GM12878 (cell line): ENCODE measurements at regions not wholly inside any gene's neighbourhood (a gene's known extent, or its start where the extent isn't known, plus 50 kb on each side); places are given as distances from the start of the nearest gene placed in this dataset.

Source experiments
- ATAC-seq: fragments of 200-7000 bp; cut with Tn5 transposase; 3 replicates; pipeline ENCODE4 v1.9.1; 2020; ENCODE audit warnings: mild to moderate bottlenecking, moderate library complexity
- BruUV-seq: library from RNA; stranded (reverse); fragments of 400-500 nt; replicated peaks from 2 replicates; lab custom pipeline; 2021; lab: Mats Ljungman, UMichigan
- CTCF ChIA-PET: fragments of 300-600 bp; sonication (Branson Sonifier 250); formaldehyde crosslinking; extraction: SDS; loops from one replicate; lab custom pipeline; 2021; ENCODE audit warnings: inconsistent platforms; lab: Yijun Ruan, JAX
- POLR2A ChIA-PET: fragments of 350-600 bp; formaldehyde crosslinking; extraction: SDS; loops from one replicate; lab custom pipeline; 2021; ENCODE audit warnings: inconsistent platforms; lab: Charles Lee
- RAD21 ChIA-PET: fragments of 300-600 bp; sonication (Branson Sonifier 250); formaldehyde crosslinking; loops from one replicate; lab custom pipeline; 2023; ENCODE audit warnings: antibody characterized with exemption; ENCODE audit not compliant: unreplicated experiment; lab: Charles Lee
- SMC1A ChIA-PET: fragments of 300-600 bp; sonication (Branson Sonifier 250); formaldehyde crosslinking; loops from one replicate; lab custom pipeline; 2023; ENCODE audit not compliant: unreplicated experiment, uncharacterized antibody; lab: Charles Lee
- DNase-seq: peaks from one replicate; pipeline ENCODE4 v3.0.0-alpha.2; 2011; ENCODE audit warnings: low read depth, low spot score
- FAIRE-seq: peaks from 3 replicates; lab custom pipeline; 2011; peaks lifted over from hg19 to GRCh38; lab: Jason Lieb, UNC
- H2AFZ ChIP-seq: 2 replicates; pipeline ENCODE4 v1.6.0; 2011; ENCODE audit warnings: low read depth, low read length, control low read depth; ENCODE audit not compliant: control insufficient read depth
- H3K27ac ChIP-seq: 2 replicates; pipeline ENCODE4 v1.5.1; 2011; ENCODE audit warnings: control low read depth; ENCODE audit not compliant: control insufficient read depth, insufficient read depth
- H3K27me3 ChIP-seq, 2 experiments: replicated peaks in 1 of 2; 2 replicates each; pipeline versions ENCODE4 v1.6.0 to v1.6.1; 2011; ENCODE audit warnings: low read length in 1 of 2; ENCODE audit not compliant: control insufficient read depth in 2 of 2, insufficient read depth in 2 of 2
- H3K36me3 ChIP-seq, 2 experiments: 2 replicates each; pipeline ENCODE4 v1.5.1; 2011; ENCODE audit warnings: low read length in 1 of 2; ENCODE audit not compliant: control insufficient read depth in 2 of 2, insufficient read depth in 2 of 2
- H3K4me1 ChIP-seq: 2 replicates; pipeline ENCODE4 v1.6.1; 2011; ENCODE audit warnings: mild to moderate bottlenecking, low read length, moderate library complexity, mixed read lengths; ENCODE audit not compliant: control insufficient read depth, insufficient read depth
- H3K4me2 ChIP-seq: 2 replicates; pipeline ENCODE4 v1.6.0; 2011; ENCODE audit warnings: control low read depth; ENCODE audit not compliant: control insufficient read depth, insufficient read depth
- H3K4me3 ChIP-seq: fragments of 200-600 bp; sonication (generic); 2 replicates; pipeline ENCODE4 v1.5.1; 2016
- H3K79me2 ChIP-seq: 2 replicates; pipeline ENCODE4 v1.6.0; 2011; ENCODE audit warnings: low read length; ENCODE audit not compliant: control insufficient read depth, insufficient read depth
- H3K9ac ChIP-seq: 2 replicates; pipeline ENCODE4 v1.8.0; 2011; ENCODE audit warnings: low read length, control low read depth, mixed read lengths; ENCODE audit not compliant: control insufficient read depth, insufficient read depth
- H3K9me3 ChIP-seq: replicated peaks from 3 replicates; pipeline ENCODE4 v1.5.1; 2011; ENCODE audit warnings: mild to moderate bottlenecking, low read length; ENCODE audit not compliant: control insufficient read depth, insufficient read depth
- H4K20me1 ChIP-seq: 2 replicates; pipeline ENCODE4 v1.6.0; 2011; ENCODE audit not compliant: control insufficient read depth, insufficient read depth
- BCL3 ChIP-seq: IDR thresholded peaks from 2 replicates; pipeline ENCODE4 v1.6.1; 2011; ENCODE audit warnings: borderline replicate concordance, low read depth, mild to moderate bottlenecking, moderate library complexity, low read length; ENCODE audit not compliant: insufficient read depth, poor library complexity, severe bottlenecking
- BHLHE40 ChIP-seq, 2 experiments: fragments of 450-650 bp in 1 of 2; IDR thresholded peaks; 2 replicates each; pipeline ENCODE4 v1.6.1; 2011 to 2017; ENCODE audit warnings: low read depth in 2 of 2, borderline replicate concordance in 1 of 2, improper control_type of control experiment in 1 of 2, low read length in 1 of 2, mild to moderate bottlenecking in 1 of 2
- CBFB ChIP-seq: IDR thresholded peaks from 2 replicates; pipeline ENCODE4 v1.6.1; 2016; ENCODE audit warnings: antibody characterized with exemption, low read depth
- CUX1 ChIP-seq: IDR thresholded peaks from 2 replicates; pipeline ENCODE4 v1.6.1; 2012; ENCODE audit warnings: improper control_type of control experiment, low read depth, low read length; ENCODE audit not compliant: insufficient replicate concordance
- IRF4 ChIP-seq: IDR thresholded peaks from 2 replicates; pipeline ENCODE4 v1.6.1; 2011; ENCODE audit warnings: low read depth, low read length
- JUNB ChIP-seq: IDR thresholded peaks from 2 replicates; pipeline ENCODE4 v1.6.1; 2016; ENCODE audit warnings: antibody characterized with exemption, mild to moderate bottlenecking
- NFIC ChIP-seq: IDR thresholded peaks from 2 replicates; pipeline ENCODE4 v1.6.1; 2012; ENCODE audit warnings: low read depth, mild to moderate bottlenecking, inconsistent platforms, low read length, moderate library complexity
- PAX8 ChIP-seq: fragments of 450-650 bp; IDR thresholded peaks from 2 replicates; pipeline ENCODE4 v1.6.1; 2017; ENCODE audit warnings: mild to moderate bottlenecking, moderate library complexity
- PBX3 ChIP-seq: IDR thresholded peaks from 2 replicates; pipeline ENCODE4 v1.6.1; 2011; ENCODE audit warnings: mild to moderate bottlenecking, low read depth, low read length, moderate library complexity; ENCODE audit not compliant: insufficient replicate concordance
- RCOR1 ChIP-seq: conservative IDR thresholded peaks from 2 replicates; pipeline ENCODE4 v1.6.1; 2012; ENCODE audit warnings: low read depth, low read length, improper control_type of control experiment
- RUNX3 ChIP-seq: IDR thresholded peaks from 2 replicates; pipeline ENCODE4 v1.6.1; 2012; ENCODE audit warnings: low read length, inconsistent platforms
- SIN3A ChIP-seq: IDR thresholded peaks from 2 replicates; pipeline ENCODE4 v1.6.1; 2012; ENCODE audit warnings: low read depth, low read length, improper control_type of control experiment
- SMARCA5 ChIP-seq: fragments of 450-650 bp; IDR thresholded peaks from 2 replicates; pipeline ENCODE4 v1.6.1; 2017; ENCODE audit warnings: mild to moderate bottlenecking
- SUPT20H ChIP-seq: IDR thresholded peaks from 2 replicates; pipeline ENCODE4 v1.6.1; 2011; ENCODE audit warnings: low read depth, mild to moderate bottlenecking, low read length, moderate library complexity, borderline replicate concordance; ENCODE audit not compliant: control insufficient read depth
- TBL1XR1 ChIP-seq: IDR thresholded peaks from 2 replicates; pipeline ENCODE4 v1.6.1; 2012; ENCODE audit warnings: low read depth, low read length, improper control_type of control experiment
- WGBS: methylation state at CpG from one replicate; pipeline ENCODE4 v1.1.6; 2016; ENCODE audit warnings: low lambda C conversion rate; ENCODE audit not compliant: insufficient replicate concordance, insufficient coverage; ENCODE audit errors: missing lambda C conversion rate; 5-methylcytosine and 5-hydroxymethylcytosine counted together
- in situ Hi-C: fragments of 300-500 bp; cut with MboI; formaldehyde crosslinking; loops from 9 replicates; pipeline ENCODE4 v1.14.3; 2018; ENCODE audit warnings: mixed read lengths
- intact Hi-C: fragments of 100-400 bp; cut with micrococcal nuclease; formaldehyde crosslinking; loops from one replicate; pipeline ENCODE4 v1.14.2; 2022; ENCODE audit not compliant: unreplicated experiment

GRCh38 chr6:11851387-11851786 is 72.8 kb upstream of the ADTRP start (continued):
- no peak for TF ChIP-seq PAX8
- peak; percentile 92 for TF ChIP-seq BCL3
- peak in 1 of 2 experiments; percentile 29; a peak in 1 of 4 replicates for TF ChIP-seq BHLHE40 (IDR thresholded peaks at IDR 0.05; ENCODE audit: borderline replicate concordance in 1 of 2, low read depth in 2 of 2, low read length in 1 of 2)
- TF ChIP-seq SIN3A: no peak
- TF ChIP-seq IRF4: peak; percentile 58; the same call in 1 of the 2 replicates
- peak; percentile 57; the same call in 1 of the 2 replicates for TF ChIP-seq RUNX3
- no peak for TF ChIP-seq SUPT20H
- TF ChIP-seq NFIC: peak; percentile 25; the same call in 1 of the 2 replicates
- peak; percentile 71 for TF ChIP-seq JUNB
- no peak for TF ChIP-seq TBL1XR1
- TF ChIP-seq CBFB: peak; percentile 30; the same call in 1 of the 2 replicates

- BruUV-seq: no TSS peak
- SMC1A ChIA-PET: interaction anchor here (1.3 kb wide), 1 partner anchor 117 kb away, joined by 3 read pairs; no protein-coding TSS in a partner anchor
- no peak overlapping the region for H3K27ac ChIP-seq
- FAIRE-seq (no peak), DNase-seq (no peak), ATAC-seq (no peak)
- H3K36me3 ChIP-seq: peaks cover 0 to 2% of the 10 kb centered on the region in 2 experiments; a peak in 1 of 4 replicates
- H4K20me1 ChIP-seq: no peaks in the 10 kb centered on the region
- in situ Hi-C loops: no loop called here
- H3K4me3 ChIP-seq: no peak overlapping the region
- no peaks in the 10 kb centered on the region for H3K79me2 ChIP-seq
- RAD21 ChIA-PET: no interaction called here
- H3K9ac ChIP-seq: no peak overlapping the region
- H3K27me3 ChIP-seq: no peaks in the 10 kb centered on the region
- intact Hi-C loops: no loop called here
- H3K4me2 ChIP-seq: no peak overlapping the region
- H2AFZ ChIP-seq: no peak overlapping the region
- H3K9me3 ChIP-seq: peaks cover 27% of the 10 kb centered on the region
- peaks cover 18% of the 10 kb centered on the region; the same call in 1 of the 2 replicates for H3K4me1 ChIP-seq
- POLR2A ChIA-PET: no interaction called here
- CTCF ChIA-PET: no interaction called here
- 97% methylated on average over 2 of the region's 2 CpGs for WGBS
- no peak for TF ChIP-seq SMARCA5
- TF ChIP-seq CUX1: no peak
- TF ChIP-seq RCOR1: no peak
- TF ChIP-seq PBX3: no peak
Measured at GRCh38 chr6:11848852-11849731, 70.5 kb upstream of the ADTRP start.
